NCI-H1930 (cell line): ENCODE measurements at regions not wholly inside any gene's neighbourhood (a gene's known extent, or its start where the extent isn't known, plus 50 kb on each side); places are given as distances from the start of the nearest gene placed in this dataset.
"Not testable (repeated sequence)": the region's sequence is repeated elsewhere in the genome, so short reads cannot be mapped to it uniquely, and the experiment has no call there.

Experiments
- DNase-seq, 2 experiments: peaks; one replicate each; lab custom pipeline; 2025; lab: John Stamatoyannopoulos, UW

DNA sequence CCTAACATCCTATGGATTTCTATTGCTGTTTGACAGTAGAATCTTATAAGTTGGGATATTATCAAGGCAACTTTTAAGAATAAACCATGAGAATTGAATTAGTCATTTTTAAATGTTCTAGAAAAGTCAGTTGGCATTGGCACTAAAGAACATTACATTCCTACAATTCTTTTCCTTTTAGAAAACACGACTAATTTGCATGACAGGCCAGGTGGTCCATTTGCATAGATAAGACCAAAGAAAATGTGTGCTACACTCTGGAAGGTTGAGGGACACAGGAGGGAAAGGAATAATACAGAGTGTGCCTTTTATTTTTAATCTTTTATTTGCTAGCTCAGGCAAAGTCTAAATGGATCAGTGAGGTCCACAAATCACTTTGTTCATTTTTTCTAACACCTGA, 962.3 kb downstream of the EPHA3 start:
- DNase-seq, result no peak

- no peak for DNase-seq
Observed at GRCh38 chr3:90076136-90076535, 968.7 kb downstream of the EPHA3 start.

DNA sequence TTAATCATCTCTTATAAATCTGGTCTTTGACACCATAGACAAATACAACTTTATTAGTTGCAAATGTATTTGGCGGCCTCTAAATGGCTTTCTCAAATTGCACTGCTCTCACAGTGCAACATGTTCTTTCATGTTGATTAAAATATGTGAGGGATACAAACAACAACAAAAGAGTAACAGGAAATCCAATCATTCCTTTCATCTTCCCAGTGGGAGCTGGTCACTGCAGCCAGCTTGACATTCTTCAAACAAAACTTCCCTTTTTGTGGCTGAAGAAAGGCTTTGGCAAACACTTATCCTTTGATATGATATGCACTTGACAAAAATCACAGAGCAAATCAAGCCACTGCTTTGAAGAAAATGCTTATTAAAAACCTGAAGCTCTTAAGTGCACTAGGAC, 973.6 kb downstream of the EPHA3 start:
- no peak for DNase-seq

DNA sequence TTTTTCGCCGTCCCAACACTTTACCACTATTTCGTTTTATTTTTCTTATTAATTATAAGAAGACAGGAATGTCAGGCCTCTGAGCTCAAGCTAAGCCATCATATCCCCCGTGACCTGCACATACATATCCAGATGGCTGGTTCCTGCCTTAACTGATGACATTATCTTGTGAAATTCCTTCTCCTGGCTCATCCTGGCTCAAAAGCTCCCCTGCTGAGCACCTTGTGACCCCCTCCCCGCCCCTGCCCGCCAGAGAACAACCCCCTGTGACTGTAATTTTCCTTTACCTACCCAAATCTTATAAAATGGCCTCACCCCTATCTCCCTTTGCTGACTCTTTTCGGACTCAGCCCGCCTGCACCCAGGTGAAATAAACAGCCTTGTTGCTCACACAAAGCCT, 978.9 kb downstream of the EPHA3 start:
- not testable (repeated sequence) for DNase-seq

DNA sequence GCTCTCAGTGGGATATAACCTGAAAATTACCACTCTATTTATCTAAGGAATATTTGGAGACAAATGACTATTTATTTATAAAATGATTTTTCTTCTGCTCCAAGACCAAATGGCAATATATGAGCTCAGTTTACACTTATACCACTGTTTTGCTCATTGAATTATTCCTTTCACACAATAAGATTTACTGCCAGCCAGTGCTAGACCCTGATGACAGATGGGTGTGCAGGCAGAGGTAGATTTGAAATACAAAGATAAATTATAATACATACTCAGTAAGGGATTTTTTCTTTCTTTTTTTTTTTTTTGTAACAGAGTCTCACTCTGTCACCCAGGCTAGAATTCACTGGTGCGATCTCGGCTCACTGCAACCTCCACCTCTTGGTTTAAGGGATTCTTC, 980.3 kb downstream of the EPHA3 start:
- DNase-seq, result no peak

- DNase-seq, result no peak
Observed at GRCh38 chr3:90091549-90091948, 984.1 kb downstream of the EPHA3 start.

DNA sequence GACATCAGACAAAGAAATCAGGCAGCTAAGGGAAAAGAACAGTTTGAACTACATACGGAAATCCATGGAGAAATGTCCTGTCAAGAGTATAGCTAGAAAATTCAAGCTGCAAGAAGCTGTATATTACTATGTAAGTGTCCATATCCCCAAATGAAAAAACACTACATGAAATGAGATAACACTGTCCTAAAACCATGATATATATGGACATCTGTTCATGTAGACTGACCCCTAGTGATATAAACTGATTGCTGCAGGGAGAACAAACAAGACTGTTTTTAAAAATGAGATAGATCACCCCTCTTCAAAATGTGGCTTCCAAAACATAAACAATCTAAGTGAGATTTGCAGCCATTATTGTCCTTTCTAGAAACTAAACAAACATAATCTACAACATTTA, 985.6 kb downstream of the EPHA3 start:
- DNase-seq, result no peak

- no peak for DNase-seq
Observed at GRCh38 chr3:90095811-90096210, 988.4 kb downstream of the EPHA3 start.

- no peak for DNase-seq
Observed at GRCh38 chr3:90099493-90099892, 992.1 kb downstream of the EPHA3 start.

GRCh38 chr3:90102146-90102545, 994.7 kb downstream of the EPHA3 start:
- DNase-seq, result no peak

GRCh38 chr3:90121326-90121725, 1013.9 kb downstream of the EPHA3 start:
- DNase-seq, result no peak

- no peak for DNase-seq
Observed at GRCh38 chr3:90128391-90128790, 1021.0 kb downstream of the EPHA3 start.

- no peak for DNase-seq
Observed at GRCh38 chr3:90129730-90130129, 1022.3 kb downstream of the EPHA3 start.

- DNase-seq, result no peak
Observed at GRCh38 chr3:90132197-90132596, 1024.8 kb downstream of the EPHA3 start.

DNA sequence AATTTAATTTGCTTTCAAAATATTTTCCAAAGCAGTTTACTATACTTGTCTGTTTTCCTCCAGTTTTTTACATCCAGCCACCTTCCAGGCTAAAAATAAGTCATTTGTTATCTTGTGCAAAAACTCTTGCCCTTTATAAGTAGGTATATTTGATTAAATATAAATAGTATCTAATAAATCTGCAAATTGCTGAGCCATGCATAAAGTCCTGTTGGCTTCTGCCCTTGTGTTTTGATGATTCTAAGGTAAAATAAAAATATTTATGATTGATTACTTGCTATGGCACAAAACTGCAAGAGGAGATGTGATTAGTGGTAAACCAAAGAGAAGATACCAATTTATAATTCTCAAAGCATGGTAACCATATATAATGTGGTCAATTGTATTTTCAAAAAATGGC, 1026.7 kb downstream of the EPHA3 start:
- no peak for DNase-seq

GRCh38 chr3:90136456-90137191, 1029.2 kb downstream of the EPHA3 start:
- no peak for DNase-seq

DNA sequence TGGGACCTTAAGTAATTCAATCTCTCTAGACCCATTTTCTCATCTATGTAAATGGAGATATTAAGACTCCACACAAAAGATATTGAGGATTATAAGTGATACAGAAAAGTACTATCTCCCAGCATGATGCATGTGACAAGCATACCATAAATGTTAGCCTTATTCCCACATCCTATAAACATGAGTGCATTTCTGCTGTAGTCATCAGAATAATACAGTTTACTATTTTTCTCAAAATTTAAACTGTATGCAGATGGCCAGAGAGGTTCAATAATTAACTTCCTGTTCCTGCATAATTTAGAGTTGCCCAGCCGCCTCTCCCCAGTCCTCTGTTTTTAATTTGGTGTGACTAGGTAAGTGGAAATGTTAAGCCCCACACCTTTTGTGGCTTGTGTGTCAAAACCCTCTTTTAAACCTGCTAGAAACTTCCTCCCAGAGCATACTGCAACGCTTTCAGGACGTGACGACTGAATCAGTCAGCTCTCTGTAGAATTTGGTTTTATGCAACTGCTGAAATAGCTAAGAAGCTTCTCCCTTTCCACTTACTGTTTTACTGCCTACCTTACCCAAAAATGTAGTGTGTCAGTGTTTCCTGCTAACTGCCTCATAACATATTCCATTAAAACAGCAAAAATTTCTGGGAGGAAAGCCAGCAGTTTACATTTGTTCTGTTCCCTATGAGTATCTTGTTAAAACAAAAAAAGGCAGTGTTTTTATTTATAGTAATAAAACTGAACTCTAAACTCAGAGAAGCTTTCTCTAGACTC, 1037.9 kb downstream of the EPHA3 start:
- no peak for DNase-seq

- no peak for DNase-seq
Observed at GRCh38 chr3:90180096-90180495, 1072.7 kb downstream of the EPHA3 start.

GRCh38 chr3:90180543-90180942, 1073.1 kb downstream of the EPHA3 start:
- DNase-seq, result no peak

DNA sequence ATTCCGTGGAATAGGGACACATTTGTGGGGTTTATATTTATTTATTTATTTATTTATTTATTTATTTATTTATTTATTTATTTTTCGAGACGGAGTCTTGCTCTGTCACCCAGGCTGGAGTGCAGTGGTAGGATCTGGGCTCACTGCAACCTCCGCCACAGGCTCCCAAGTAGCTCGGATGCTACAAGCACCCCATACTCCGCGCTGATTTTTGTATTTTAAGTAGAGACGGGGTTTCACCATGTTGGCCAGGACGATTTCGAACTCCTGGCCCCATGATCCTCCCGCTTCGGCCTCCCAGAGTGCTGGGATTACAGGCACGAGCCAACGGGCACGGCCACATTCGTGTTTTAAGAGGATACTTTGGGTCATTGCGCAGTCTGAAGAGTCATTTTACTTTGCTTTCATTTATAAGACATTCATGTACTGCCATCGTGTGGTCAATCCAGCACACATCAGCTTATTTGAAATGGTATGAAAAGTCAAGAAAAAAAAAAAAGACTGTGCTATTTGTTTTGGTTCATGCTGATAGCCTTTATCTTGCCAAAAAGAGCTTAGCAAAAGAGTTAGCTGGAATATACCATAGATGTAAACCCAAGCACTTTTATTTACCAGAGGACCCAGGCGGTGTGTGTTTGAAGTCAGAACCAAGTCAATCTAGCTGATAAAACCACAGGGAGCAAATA, 1075.0 kb downstream of the EPHA3 start:
- DNase-seq, result not testable (repeated sequence)

- DNase-seq, result no peak
Observed at GRCh38 chr3:90184861-90185260, 1077.4 kb downstream of the EPHA3 start.

GRCh38 chr3:90197383-90197782, 1090.0 kb downstream of the EPHA3 start:
- not testable (repeated sequence) for DNase-seq

GRCh38 chr3:90202931-90203330, 1095.5 kb downstream of the EPHA3 start:
- DNase-seq, result not testable (repeated sequence)
